GM18909 (cell line): ENCODE measurements at regions not wholly inside any gene's neighbourhood (a gene's known extent, or its start where the extent isn't known, plus 50 kb on each side); places are given as distances from the start of the nearest gene placed in this dataset.

Source experiments
- ATAC-seq: cut with Tn5 transposase; IDR thresholded peaks from one replicate; pipeline ENCODE4 v1.9.1; 2021; ENCODE audit warnings: mild to moderate bottlenecking; ENCODE audit not compliant: unreplicated experiment, poor library complexity

GRCh38 chr2:220293966-220294365, 666.5 kb downstream of the SLC4A3 start:
- ATAC-seq, result no peak

GRCh38 chr2:220296174-220296573, 668.7 kb downstream of the SLC4A3 start:
- no peak for ATAC-seq

GRCh38 chr2:220297093-220297492, 669.7 kb downstream of the SLC4A3 start:
- ATAC-seq, result no peak

- ATAC-seq, result no peak
These were observed 673.4 kb downstream of the SLC4A3 start for GRCh38 chr2:220300806-220301205.

GRCh38 chr2:220302756-220303155, 675.3 kb downstream of the SLC4A3 start:
- no peak for ATAC-seq

- ATAC-seq, result no peak
These were observed 681.8 kb downstream of the SLC4A3 start for GRCh38 chr2:220309215-220309614.

- ATAC-seq, result no peak
These were observed 683.0 kb downstream of the SLC4A3 start for GRCh38 chr2:220310451-220310861.

GRCh38 chr2:220315098-220315823, 687.8 kb downstream of the SLC4A3 start:
- no peak for ATAC-seq

- ATAC-seq, result no peak
These were observed 690.6 kb downstream of the SLC4A3 start for GRCh38 chr2:220318037-220318436.

- no peak for ATAC-seq
These were observed 691.1 kb downstream of the SLC4A3 start for GRCh38 chr2:220318508-220318907.

GRCh38 chr2:220320326-220320725, 692.9 kb downstream of the SLC4A3 start:
- ATAC-seq, result no peak

- no peak for ATAC-seq
These were observed 705.5 kb downstream of the SLC4A3 start for GRCh38 chr2:220332886-220333285.

GRCh38 chr2:220334210-220334609, 706.8 kb downstream of the SLC4A3 start:
- no peak for ATAC-seq

- ATAC-seq, result no peak
These were observed 707.6 kb downstream of the SLC4A3 start for GRCh38 chr2:220334871-220335590.

- ATAC-seq, result no peak
These were observed 708.1 kb downstream of the SLC4A3 start for GRCh38 chr2:220335591-220335915.

GRCh38 chr2:220336771-220337170, 709.3 kb downstream of the SLC4A3 start:
- ATAC-seq, result no peak

GRCh38 chr2:220337611-220338440, 710.4 kb downstream of the SLC4A3 start:
- ATAC-seq, result no peak

GRCh38 chr2:220341014-220341413, 713.6 kb downstream of the SLC4A3 start:
- no peak for ATAC-seq

- ATAC-seq, result no peak
These were observed 719.5 kb downstream of the SLC4A3 start for GRCh38 chr2:220346919-220347318.

GRCh38 chr2:220347626-220348025, 720.2 kb downstream of the SLC4A3 start:
- ATAC-seq, result no peak

GRCh38 chr2:220348206-220348605, 720.8 kb downstream of the SLC4A3 start:
- no peak for ATAC-seq
